ENCODE measurements at regions not wholly inside any gene's neighbourhood (a gene's known extent, or its start where the extent isn't known, plus 50 kb on each side); places are given as distances from the start of the nearest gene placed in this dataset.

GRCh38 chr11:92775003-92775676 is 194.3 kb upstream of the MTNR1B start:
- H3K4me3 ChIP-seq (ENCODE audit: low read depth in 1 of 5, low read length in 5 of 5): no peak overlapping the region
- H3K9ac ChIP-seq (ENCODE audit: low read length in 5 of 5): no peak overlapping the region
- H3K4me1 ChIP-seq (ENCODE audit: control insufficient read depth in 5 of 5, insufficient read depth in 5 of 5, low read length in 5 of 5): no peaks in the 10 kb centered on the region
- no peaks in the 10 kb centered on the region for H3K36me3 ChIP-seq (ENCODE audit: control insufficient read depth in 5 of 5, insufficient read depth in 5 of 5, low read length in 5 of 5)
- no peaks in the 10 kb centered on the region for H3K27me3 ChIP-seq (ENCODE audit: control insufficient read depth in 5 of 5, insufficient read depth in 4 of 5, low read length in 5 of 5)
- no peaks in the 10 kb centered on the region for H3K9me3 ChIP-seq (ENCODE audit: control insufficient read depth in 5 of 5, low read length in 5 of 5)
- H3K27ac ChIP-seq (ENCODE audit: low read depth, low read length): no peak overlapping the region

- H3K9me3 ChIP-seq (ENCODE audit: control insufficient read depth in 5 of 5, low read length in 5 of 5): no peaks in the 10 kb centered on the region
- H3K9ac ChIP-seq (ENCODE audit: low read length in 5 of 5): no peak overlapping the region
- no peak overlapping the region for H3K4me3 ChIP-seq (ENCODE audit: low read depth in 1 of 5, low read length in 5 of 5)
- no peak overlapping the region for H3K27ac ChIP-seq (ENCODE audit: low read depth, low read length)
- no peaks in the 10 kb centered on the region for H3K27me3 ChIP-seq (ENCODE audit: control insufficient read depth in 5 of 5, insufficient read depth in 4 of 5, low read length in 5 of 5)
- H3K36me3 ChIP-seq (ENCODE audit: control insufficient read depth in 5 of 5, insufficient read depth in 5 of 5, low read length in 5 of 5): no peaks in the 10 kb centered on the region
- H3K4me1 ChIP-seq (ENCODE audit: control insufficient read depth in 5 of 5, insufficient read depth in 5 of 5, low read length in 5 of 5): no peaks in the 10 kb centered on the region
These were observed 192.8 kb upstream of the MTNR1B start for GRCh38 chr11:92776676-92777075.

GRCh38 chr11:92779746-92780145 is 189.7 kb upstream of the MTNR1B start:
- Histone ChIP-seq H3K27me3 (ENCODE audit: control insufficient read depth in 5 of 5, insufficient read depth in 4 of 5, low read length in 5 of 5) (no peaks in the 10 kb centered on the region), H3K36me3 (ENCODE audit: control insufficient read depth in 5 of 5, insufficient read depth in 5 of 5, low read length in 5 of 5) (no peaks in the 10 kb centered on the region), H3K9me3 (ENCODE audit: control insufficient read depth in 5 of 5, low read length in 5 of 5) (no peaks in the 10 kb centered on the region), H3K4me1 (ENCODE audit: control insufficient read depth in 5 of 5, insufficient read depth in 5 of 5, low read length in 5 of 5) (no peaks in the 10 kb centered on the region), H3K4me3 (ENCODE audit: low read depth in 1 of 5, low read length in 5 of 5) (no peak overlapping the region), H3K27ac (ENCODE audit: low read depth, low read length) (no peak overlapping the region), H3K9ac (ENCODE audit: low read length in 5 of 5) (no peak overlapping the region)

- Histone ChIP-seq H3K4me3 (ENCODE audit: low read depth in 1 of 5, low read length in 5 of 5) (no peak overlapping the region), H3K9me3 (ENCODE audit: control insufficient read depth in 5 of 5, low read length in 5 of 5) (no peaks in the 10 kb centered on the region)
These were observed 188.3 kb upstream of the MTNR1B start for GRCh38 chr11:92781151-92781550.

GRCh38 chr11:92782806-92783205 is 186.6 kb upstream of the MTNR1B start:
- H3K4me3 ChIP-seq (ENCODE audit: low read depth in 1 of 5, low read length in 5 of 5): no peak overlapping the region
- no peaks in the 10 kb centered on the region for H3K36me3 ChIP-seq (ENCODE audit: control insufficient read depth in 5 of 5, insufficient read depth in 5 of 5, low read length in 5 of 5)
- no peak overlapping the region for H3K9ac ChIP-seq (ENCODE audit: low read length in 5 of 5)
- no peaks in the 10 kb centered on the region for H3K27me3 ChIP-seq (ENCODE audit: control insufficient read depth in 5 of 5, insufficient read depth in 4 of 5, low read length in 5 of 5)
- no peaks in the 10 kb centered on the region for H3K9me3 ChIP-seq (ENCODE audit: control insufficient read depth in 5 of 5, low read length in 5 of 5)
- no peak overlapping the region for H3K27ac ChIP-seq (ENCODE audit: low read depth, low read length)
- H3K4me1 ChIP-seq (ENCODE audit: control insufficient read depth in 5 of 5, insufficient read depth in 5 of 5, low read length in 5 of 5): no peaks in the 10 kb centered on the region

More at GRCh38 chr11:92781151-92781550, 188.3 kb upstream of the MTNR1B start:
- Histone ChIP-seq H3K4me1 (ENCODE audit: control insufficient read depth in 5 of 5, insufficient read depth in 5 of 5, low read length in 5 of 5) (no peaks in the 10 kb centered on the region), H3K9ac (ENCODE audit: low read length in 5 of 5) (no peak overlapping the region), H3K27ac (ENCODE audit: low read depth, low read length) (no peak overlapping the region), H3K27me3 (ENCODE audit: control insufficient read depth in 5 of 5, insufficient read depth in 4 of 5, low read length in 5 of 5) (no peaks in the 10 kb centered on the region), H3K36me3 (ENCODE audit: control insufficient read depth in 5 of 5, insufficient read depth in 5 of 5, low read length in 5 of 5) (no peaks in the 10 kb centered on the region)

- Histone ChIP-seq H3K9ac (ENCODE audit: low read length in 5 of 5) (no peak overlapping the region), H3K27ac (ENCODE audit: low read depth, low read length) (no peak overlapping the region), H3K36me3 (ENCODE audit: control insufficient read depth in 5 of 5, insufficient read depth in 5 of 5, low read length in 5 of 5) (no peaks in the 10 kb centered on the region), H3K27me3 (ENCODE audit: control insufficient read depth in 5 of 5, insufficient read depth in 4 of 5, low read length in 5 of 5) (no peaks in the 10 kb centered on the region), H3K4me1 (ENCODE audit: control insufficient read depth in 5 of 5, insufficient read depth in 5 of 5, low read length in 5 of 5) (no peaks in the 10 kb centered on the region), H3K4me3 (ENCODE audit: low read depth in 1 of 5, low read length in 5 of 5) (no peak overlapping the region), H3K9me3 (ENCODE audit: control insufficient read depth in 5 of 5, low read length in 5 of 5) (no peaks in the 10 kb centered on the region)
These were observed 185.1 kb upstream of the MTNR1B start for GRCh38 chr11:92784331-92784730.

GRCh38 chr11:92787638-92788037 is 181.8 kb upstream of the MTNR1B start:
- no peak overlapping the region for H3K4me3 ChIP-seq (ENCODE audit: low read depth in 1 of 5, low read length in 5 of 5)
- H3K4me1 ChIP-seq (ENCODE audit: control insufficient read depth in 5 of 5, insufficient read depth in 5 of 5, low read length in 5 of 5): no peaks in the 10 kb centered on the region
- H3K9ac ChIP-seq (ENCODE audit: low read length in 5 of 5): no peak overlapping the region
- H3K9me3 ChIP-seq (ENCODE audit: control insufficient read depth in 5 of 5, low read length in 5 of 5): no peaks in the 10 kb centered on the region
- H3K27ac ChIP-seq (ENCODE audit: low read depth, low read length): no peak overlapping the region
- H3K27me3 ChIP-seq (ENCODE audit: control insufficient read depth in 5 of 5, insufficient read depth in 4 of 5, low read length in 5 of 5): no peaks in the 10 kb centered on the region
- no peaks in the 10 kb centered on the region for H3K36me3 ChIP-seq (ENCODE audit: control insufficient read depth in 5 of 5, insufficient read depth in 5 of 5, low read length in 5 of 5)

- no peak overlapping the region for H3K9ac ChIP-seq (ENCODE audit: low read length in 5 of 5)
- no peaks in the 10 kb centered on the region for H3K9me3 ChIP-seq (ENCODE audit: control insufficient read depth in 5 of 5, low read length in 5 of 5)
- no peaks in the 10 kb centered on the region for H3K27me3 ChIP-seq (ENCODE audit: control insufficient read depth in 5 of 5, insufficient read depth in 4 of 5, low read length in 5 of 5)
- H3K27ac ChIP-seq (ENCODE audit: low read depth, low read length): no peak overlapping the region
- no peaks in the 10 kb centered on the region for H3K36me3 ChIP-seq (ENCODE audit: control insufficient read depth in 5 of 5, insufficient read depth in 5 of 5, low read length in 5 of 5)
- no peak overlapping the region for H3K4me3 ChIP-seq (ENCODE audit: low read depth in 1 of 5, low read length in 5 of 5)
- no peaks in the 10 kb centered on the region for H3K4me1 ChIP-seq (ENCODE audit: control insufficient read depth in 5 of 5, insufficient read depth in 5 of 5, low read length in 5 of 5)
These were observed 179.7 kb upstream of the MTNR1B start for GRCh38 chr11:92789761-92790160.

- Histone ChIP-seq H3K27ac (ENCODE audit: low read depth, low read length) (no peak overlapping the region), H3K9me3 (ENCODE audit: control insufficient read depth in 5 of 5, low read length in 5 of 5) (no peaks in the 10 kb centered on the region), H3K36me3 (ENCODE audit: control insufficient read depth in 5 of 5, insufficient read depth in 5 of 5, low read length in 5 of 5) (no peaks in the 10 kb centered on the region), H3K27me3 (ENCODE audit: control insufficient read depth in 5 of 5, insufficient read depth in 4 of 5, low read length in 5 of 5) (no peaks in the 10 kb centered on the region), H3K9ac (ENCODE audit: low read length in 5 of 5) (no peak overlapping the region), H3K4me3 (ENCODE audit: low read depth in 1 of 5, low read length in 5 of 5) (no peak overlapping the region), H3K4me1 (ENCODE audit: control insufficient read depth in 5 of 5, insufficient read depth in 5 of 5, low read length in 5 of 5) (no peaks in the 10 kb centered on the region)
These were observed 179.1 kb upstream of the MTNR1B start for GRCh38 chr11:92790366-92790765.

- no peaks in the 10 kb centered on the region for H3K4me1 ChIP-seq (ENCODE audit: control insufficient read depth in 5 of 5, insufficient read depth in 5 of 5, low read length in 5 of 5)
- no peak overlapping the region for H3K9ac ChIP-seq (ENCODE audit: low read length in 5 of 5)
- no peak overlapping the region for H3K4me3 ChIP-seq (ENCODE audit: low read depth in 1 of 5, low read length in 5 of 5)
- no peak overlapping the region for H3K27ac ChIP-seq (ENCODE audit: low read depth, low read length)
- no peaks in the 10 kb centered on the region for H3K27me3 ChIP-seq (ENCODE audit: control insufficient read depth in 5 of 5, insufficient read depth in 4 of 5, low read length in 5 of 5)
- H3K36me3 ChIP-seq (ENCODE audit: control insufficient read depth in 5 of 5, insufficient read depth in 5 of 5, low read length in 5 of 5): no peaks in the 10 kb centered on the region
- no peaks in the 10 kb centered on the region for H3K9me3 ChIP-seq (ENCODE audit: control insufficient read depth in 5 of 5, low read length in 5 of 5)
These were observed 178.4 kb upstream of the MTNR1B start for GRCh38 chr11:92790926-92791616.
